ENCODE measurements at regions not wholly inside any gene's neighbourhood (a gene's known extent, or its start where the extent isn't known, plus 50 kb on each side); places are given as distances from the start of the nearest gene placed in this dataset.

DNA sequence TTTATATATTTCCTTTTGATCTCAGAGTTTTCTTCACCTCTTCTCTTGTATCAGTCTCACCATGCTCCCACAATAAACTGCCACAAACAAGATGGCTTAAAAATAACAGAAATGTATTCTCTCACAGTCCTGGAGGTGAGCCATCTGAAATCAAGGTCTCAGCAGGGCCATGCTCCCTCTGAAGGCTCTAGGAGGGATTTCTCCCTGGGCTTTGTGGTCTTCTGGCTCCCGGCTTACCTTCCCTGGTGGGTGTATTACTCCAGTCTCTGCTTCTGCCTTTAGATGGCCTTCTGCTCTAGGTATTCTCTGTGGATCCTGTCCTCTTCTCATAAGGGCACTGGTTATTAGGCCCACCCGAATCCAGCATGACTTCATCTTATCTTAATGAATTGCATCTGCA is 994.7 kb upstream of the POU3F3 start:
- TF ChIP-seq CTCF (IDR thresholded peaks at IDR 0.05) (no peak), EZH2phosphoT487 (IDR thresholded peaks at IDR 0.05; ENCODE audit: borderline replicate concordance, low read depth) (no peak), USF1 (IDR thresholded peaks at IDR 0.05; ENCODE audit: borderline replicate concordance, low read depth) (no peak), POLR2AphosphoS5 (IDR thresholded peaks at IDR 0.05; ENCODE audit: low read depth, low read length) (no peak), JUND (IDR thresholded peaks at IDR 0.05) (no peak), FOXM1 (IDR thresholded peaks at IDR 0.05; ENCODE audit: low read depth) (no peak), TCF12 (IDR thresholded peaks at IDR 0.05) (no peak), SMC3 (IDR thresholded peaks at IDR 0.05; ENCODE audit: low read depth, low read length) (no peak)
